ENCODE measurements at regions not wholly inside any gene's neighbourhood (a gene's known extent, or its start where the extent isn't known, plus 50 kb on each side); places are given as distances from the start of the nearest gene placed in this dataset.

GRCh38 chr2:176832086-176832485 lies 380.5 kb upstream of the HNRNPA3 start:
- DNase-seq (ENCODE audit: low spot score): no peak
- Mint-ChIP-seq H3K9me3 (ENCODE audit: unreplicated experiment) (no peaks in the 10 kb centered on the region), H3K36me3 (ENCODE audit: low read depth, unreplicated experiment) (no peaks in the 10 kb centered on the region), H3K27ac (ENCODE audit: unreplicated experiment) (no peak overlapping the region), H3K4me1 (ENCODE audit: unreplicated experiment) (no peaks in the 10 kb centered on the region), H3K4me3 (ENCODE audit: unreplicated experiment) (no peak overlapping the region), H3K27me3 (ENCODE audit: unreplicated experiment) (peaks cover 3% of the 10 kb centered on the region)
- no peak for TF ChIP-seq CTCF (IDR thresholded peaks at IDR 0.05; ENCODE audit: unreplicated experiment)

- Mint-ChIP-seq H3K9me3 (ENCODE audit: unreplicated experiment) (no peaks in the 10 kb centered on the region), H3K27ac (ENCODE audit: unreplicated experiment) (no peak overlapping the region), H3K36me3 (ENCODE audit: low read depth, unreplicated experiment) (no peaks in the 10 kb centered on the region), H3K4me1 (ENCODE audit: unreplicated experiment) (no peaks in the 10 kb centered on the region), H3K27me3 (ENCODE audit: unreplicated experiment) (peaks cover 3% of the 10 kb centered on the region), H3K4me3 (ENCODE audit: unreplicated experiment) (no peak overlapping the region)
- TF ChIP-seq CTCF (IDR thresholded peaks at IDR 0.05; ENCODE audit: unreplicated experiment): no peak
- no peak for DNase-seq (ENCODE audit: low spot score)
Observed at GRCh38 chr2:176833671-176834070, 378.9 kb upstream of the HNRNPA3 start.

GRCh38 chr2:176834226-176834625 lies 378.4 kb upstream of the HNRNPA3 start:
- DNase-seq (ENCODE audit: low spot score): no peak
- Mint-ChIP-seq H3K27ac (ENCODE audit: unreplicated experiment) (no peak overlapping the region), H3K36me3 (ENCODE audit: low read depth, unreplicated experiment) (no peaks in the 10 kb centered on the region), H3K27me3 (ENCODE audit: unreplicated experiment) (peaks cover 3% of the 10 kb centered on the region), H3K4me1 (ENCODE audit: unreplicated experiment) (no peaks in the 10 kb centered on the region), H3K9me3 (ENCODE audit: unreplicated experiment) (no peaks in the 10 kb centered on the region), H3K4me3 (ENCODE audit: unreplicated experiment) (no peak overlapping the region)
- no peak for TF ChIP-seq CTCF (IDR thresholded peaks at IDR 0.05; ENCODE audit: unreplicated experiment)

- Mint-ChIP-seq H3K4me1 (ENCODE audit: unreplicated experiment) (no peaks in the 10 kb centered on the region), H3K9me3 (ENCODE audit: unreplicated experiment) (no peaks in the 10 kb centered on the region), H3K4me3 (ENCODE audit: unreplicated experiment) (no peak overlapping the region), H3K27ac (ENCODE audit: unreplicated experiment) (no peak overlapping the region), H3K36me3 (ENCODE audit: low read depth, unreplicated experiment) (no peaks in the 10 kb centered on the region), H3K27me3 (ENCODE audit: unreplicated experiment) (no peaks in the 10 kb centered on the region)
- no peak for DNase-seq (ENCODE audit: low spot score)
- TF ChIP-seq CTCF (IDR thresholded peaks at IDR 0.05; ENCODE audit: unreplicated experiment): no peak
Observed at GRCh38 chr2:176843208-176843607, 369.4 kb upstream of the HNRNPA3 start.

GRCh38 chr2:176844461-176844860 lies 368.1 kb upstream of the HNRNPA3 start:
- H3K27ac Mint-ChIP-seq (ENCODE audit: unreplicated experiment): no peak overlapping the region
- DNase-seq (ENCODE audit: low spot score): no peak
- H3K4me3 Mint-ChIP-seq (ENCODE audit: unreplicated experiment): no peak overlapping the region
- H3K27me3 Mint-ChIP-seq (ENCODE audit: unreplicated experiment): peaks cover 1% of the 10 kb centered on the region
- H3K9me3 Mint-ChIP-seq (ENCODE audit: unreplicated experiment): no peaks in the 10 kb centered on the region
- H3K36me3 Mint-ChIP-seq (ENCODE audit: low read depth, unreplicated experiment): no peaks in the 10 kb centered on the region
- H3K4me1 Mint-ChIP-seq (ENCODE audit: unreplicated experiment): no peaks in the 10 kb centered on the region
- TF ChIP-seq CTCF (IDR thresholded peaks at IDR 0.05; ENCODE audit: unreplicated experiment): no peak
